Hippocampal formation (tissue), 2 donors: ENCODE measurements at regions not wholly inside any gene's neighbourhood (a gene's known extent, or its start where the extent isn't known, plus 50 kb on each side); places are given as distances from the start of the nearest gene placed in this dataset.

Experiments
- DNase-seq, 2 donors: peaks; one replicate each; lab custom pipeline; 2025; lab: John Stamatoyannopoulos, UW

DNA sequence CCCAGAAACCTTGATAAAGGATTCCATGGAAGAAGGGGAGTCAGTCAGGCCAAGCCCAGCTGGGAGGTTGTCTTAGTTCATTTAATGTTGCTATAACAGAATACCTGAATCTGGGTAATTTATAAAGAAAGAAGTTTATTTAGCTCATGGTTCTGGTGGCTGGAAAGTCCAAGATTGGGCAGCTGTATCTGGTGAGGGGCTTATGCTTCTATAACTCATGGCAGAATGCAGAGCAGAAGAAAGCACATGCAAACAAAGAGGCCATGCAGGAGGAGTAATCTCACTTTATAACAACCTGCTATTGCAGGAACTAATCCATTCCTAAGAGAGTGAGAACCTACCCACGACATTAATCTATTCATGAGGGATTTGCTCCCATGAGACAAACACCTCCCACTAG, 54.2 kb upstream of the ANKRD1 start:
- no peak for DNase-seq

GRCh38 chr10:90977162-90977854, 56.4 kb upstream of the ANKRD1 start:
- no peak for DNase-seq

DNA sequence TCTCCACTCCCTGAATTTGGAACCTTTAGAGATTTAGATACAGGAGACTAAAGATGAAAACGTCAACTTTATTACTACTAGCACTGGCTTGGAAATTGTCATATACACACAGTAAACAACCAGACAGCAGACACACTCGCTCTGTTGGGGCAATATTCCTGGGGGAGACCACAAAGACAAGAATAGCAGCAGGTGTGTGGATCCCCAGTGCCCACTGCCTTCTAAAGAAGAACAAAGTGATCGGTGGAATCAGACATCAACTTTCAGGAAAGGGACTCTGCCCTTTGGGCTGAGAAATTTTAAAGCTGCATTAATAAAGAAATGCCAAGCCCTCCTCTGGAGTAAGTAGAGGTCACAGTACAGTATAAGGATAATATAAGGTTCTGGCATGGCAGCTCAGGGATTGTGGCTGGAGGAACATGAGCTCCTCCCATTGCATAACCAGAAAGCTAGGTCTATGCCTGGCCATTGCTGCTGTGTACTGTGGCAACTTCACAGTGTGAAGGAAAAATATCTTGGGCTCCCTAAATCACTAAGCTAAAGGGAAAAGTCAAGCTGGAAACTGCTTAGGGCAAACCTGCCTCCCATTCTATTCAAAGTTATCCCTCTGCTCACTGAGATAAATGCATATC, 57.1 kb upstream of the ANKRD1 start:
- no peak for DNase-seq

DNA sequence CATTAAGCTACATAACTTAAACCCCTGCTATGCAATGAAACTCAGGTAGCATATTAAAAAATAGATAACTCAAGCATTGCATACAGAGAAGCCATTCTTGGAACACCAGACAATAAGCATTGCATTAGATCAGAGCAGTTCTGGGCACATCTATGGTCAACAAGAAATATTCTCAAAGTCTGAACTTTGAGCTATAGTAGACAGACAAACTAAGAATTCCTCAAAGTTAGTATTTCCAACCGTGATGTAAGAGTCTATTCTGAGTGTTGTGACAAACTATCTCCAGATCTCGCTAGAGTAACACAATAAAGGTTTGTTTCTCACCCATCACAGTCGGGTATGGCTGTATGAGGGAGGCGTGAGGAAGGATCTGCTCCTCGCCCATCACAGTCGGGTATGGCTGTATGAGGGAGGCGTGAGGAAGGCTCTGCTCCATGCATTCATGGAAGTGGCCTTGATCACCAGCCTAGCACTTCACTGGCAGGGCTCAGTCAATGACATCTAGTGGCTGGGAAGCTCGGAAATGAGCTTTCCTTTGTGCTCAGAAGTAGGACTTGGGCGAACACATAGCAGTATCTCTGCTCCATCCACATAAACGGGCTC, 61.6 kb upstream of the ANKRD1 start:
- DNase-seq = no peak

DNA sequence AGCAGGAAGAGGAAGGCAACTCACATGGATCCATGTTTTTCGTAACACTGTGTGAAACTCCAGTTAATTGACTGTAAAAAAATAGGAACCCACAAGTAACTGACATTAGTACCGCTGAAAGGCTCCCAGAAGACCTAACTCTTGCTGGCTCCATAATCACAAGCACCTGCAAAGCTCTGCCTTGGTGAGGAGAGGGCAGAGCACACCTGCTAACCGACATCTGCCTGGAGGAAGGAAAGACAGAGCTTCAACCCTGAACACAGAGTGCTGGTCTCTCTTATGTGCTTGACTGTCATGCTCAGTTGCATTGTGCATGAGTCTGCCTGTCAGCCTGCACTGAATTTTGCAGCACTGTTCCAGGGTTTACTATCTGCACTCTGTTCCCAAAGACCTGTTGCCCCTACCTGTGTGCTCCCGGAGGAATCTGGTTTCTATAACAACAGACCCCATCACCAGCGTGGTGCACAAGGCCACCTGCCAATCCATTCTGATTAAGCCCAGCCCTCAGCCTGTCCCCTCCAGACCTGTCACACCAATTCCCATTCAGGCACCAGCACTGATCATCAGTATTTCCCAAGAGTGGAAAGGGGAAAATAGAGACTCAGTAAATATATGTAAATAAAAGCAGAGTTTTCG, 63.1 kb upstream of the ANKRD1 start:
- no peak for DNase-seq

GRCh38 chr10:90984898-90985297, 64.0 kb upstream of the ANKRD1 start:
- DNase-seq = no peak

GRCh38 chr10:90985321-90985933, 64.5 kb upstream of the ANKRD1 start:
- no peak for DNase-seq

DNA sequence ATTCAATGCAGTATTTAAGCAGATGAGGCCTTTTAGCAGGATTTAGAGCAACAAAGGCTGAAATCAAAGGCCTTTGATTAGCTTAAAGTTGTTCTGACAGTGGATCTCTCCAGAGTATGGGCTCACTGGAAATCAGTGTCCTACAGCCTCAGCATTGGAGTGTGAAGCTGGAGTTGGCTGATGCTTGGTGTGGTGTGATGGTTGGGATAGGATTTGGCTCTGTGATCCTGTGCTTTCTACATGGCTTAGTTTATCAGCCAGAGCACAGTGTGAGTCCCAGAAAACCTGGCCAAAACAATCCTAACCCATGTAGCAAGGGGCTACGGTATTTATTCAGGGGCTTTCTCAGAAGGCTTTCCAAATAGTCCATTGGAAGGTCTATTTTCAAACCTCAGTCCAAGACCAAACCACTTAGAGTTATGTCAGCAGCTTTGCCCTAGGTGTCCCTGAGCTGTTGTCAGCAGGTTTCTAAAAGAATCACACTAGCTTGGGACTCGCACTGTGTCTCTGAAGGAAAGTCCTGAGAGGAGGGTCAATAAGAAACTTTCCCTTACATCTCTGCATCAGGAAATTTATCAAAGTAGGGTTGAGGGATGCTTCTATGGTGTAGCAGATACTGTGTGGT, 65.4 kb upstream of the ANKRD1 start:
- no peak for DNase-seq

GRCh38 chr10:90986870-90987269, 66.0 kb upstream of the ANKRD1 start:
- DNase-seq = no peak

DNA sequence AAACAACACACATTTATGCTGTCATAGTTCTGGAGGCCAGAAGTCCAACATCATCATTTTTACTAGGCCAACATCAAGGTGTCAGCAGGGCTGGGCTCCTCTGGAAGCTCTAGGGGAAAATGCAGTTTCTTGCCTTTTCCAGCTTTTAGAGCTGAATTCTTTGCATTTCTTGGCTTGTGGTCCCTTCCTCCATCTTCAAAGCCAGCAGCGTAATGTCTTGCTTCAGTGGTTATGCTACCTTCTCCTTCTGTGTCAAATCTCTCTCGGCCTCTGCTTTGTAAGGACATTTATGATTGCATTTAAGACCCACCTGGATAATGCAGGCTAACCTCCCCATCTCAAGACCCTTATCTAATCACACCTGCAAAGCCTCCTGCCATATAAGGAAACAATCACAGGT, 66.5 kb upstream of the ANKRD1 start:
- DNase-seq = no peak

- no peak for DNase-seq
Measured at GRCh38 chr10:90988024-90988423, 67.1 kb upstream of the ANKRD1 start.

DNA sequence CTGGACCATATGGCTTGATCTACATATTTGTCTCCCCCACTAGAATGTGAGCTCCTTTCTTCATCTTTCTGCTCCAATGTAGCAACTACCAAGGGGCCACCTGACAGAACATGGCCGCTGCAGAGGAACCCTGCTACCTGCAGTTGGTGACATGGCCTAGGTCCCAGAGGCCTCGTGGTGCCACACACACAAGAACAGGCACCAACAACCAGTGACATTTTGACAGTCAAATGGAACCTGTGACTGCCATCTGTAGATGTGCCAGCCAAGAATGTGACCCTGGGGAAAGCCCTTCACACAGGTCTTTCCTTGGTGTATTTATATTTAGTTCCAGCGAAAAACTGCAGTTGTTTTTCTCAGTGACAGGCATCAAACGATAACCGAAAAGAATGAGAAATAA, 67.9 kb upstream of the ANKRD1 start:
- DNase-seq = no peak

GRCh38 chr10:90989378-90989777, 68.5 kb upstream of the ANKRD1 start:
- no peak for DNase-seq

DNA sequence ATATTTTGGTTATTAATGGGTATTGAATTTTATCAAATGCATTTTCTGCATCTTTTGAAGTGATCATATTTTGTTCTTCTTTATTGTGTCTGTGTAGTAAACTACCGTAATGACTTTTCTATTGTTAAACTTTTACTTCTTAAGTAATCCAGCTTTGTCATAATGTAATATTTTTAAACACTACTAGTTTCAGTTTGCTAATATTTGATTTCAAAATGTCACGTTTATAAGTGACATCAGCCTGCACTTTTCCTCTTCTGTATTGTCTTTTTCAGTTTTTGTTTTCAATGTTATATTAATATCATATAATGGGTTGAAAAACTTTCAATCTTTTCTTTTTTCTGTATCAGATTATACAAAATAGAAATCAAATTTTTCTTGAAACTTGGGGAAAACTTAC, 71.6 kb upstream of the ANKRD1 start:
- no peak for DNase-seq

DNA sequence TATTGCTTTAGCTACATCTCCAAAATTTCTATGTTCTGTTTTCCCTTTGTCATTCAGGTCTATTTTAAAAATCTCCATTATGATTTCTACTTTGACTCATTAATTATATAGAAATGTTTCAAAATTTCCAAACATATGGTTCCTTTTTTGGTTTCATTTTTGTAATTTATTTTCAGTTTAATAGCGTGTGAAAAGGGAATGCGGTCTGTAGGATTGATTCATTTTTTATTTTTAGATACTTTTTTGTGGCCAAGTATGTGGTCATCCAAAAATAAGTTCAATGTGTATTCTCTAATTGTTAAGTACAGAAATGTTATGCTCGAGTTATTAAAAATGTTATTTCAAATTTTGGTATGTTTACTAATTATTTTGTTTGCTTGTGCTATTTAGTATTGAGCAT, 72.5 kb upstream of the ANKRD1 start:
- no peak for DNase-seq

- no peak for DNase-seq
Measured at GRCh38 chr10:90997670-90998069, 76.8 kb upstream of the ANKRD1 start.

DNA sequence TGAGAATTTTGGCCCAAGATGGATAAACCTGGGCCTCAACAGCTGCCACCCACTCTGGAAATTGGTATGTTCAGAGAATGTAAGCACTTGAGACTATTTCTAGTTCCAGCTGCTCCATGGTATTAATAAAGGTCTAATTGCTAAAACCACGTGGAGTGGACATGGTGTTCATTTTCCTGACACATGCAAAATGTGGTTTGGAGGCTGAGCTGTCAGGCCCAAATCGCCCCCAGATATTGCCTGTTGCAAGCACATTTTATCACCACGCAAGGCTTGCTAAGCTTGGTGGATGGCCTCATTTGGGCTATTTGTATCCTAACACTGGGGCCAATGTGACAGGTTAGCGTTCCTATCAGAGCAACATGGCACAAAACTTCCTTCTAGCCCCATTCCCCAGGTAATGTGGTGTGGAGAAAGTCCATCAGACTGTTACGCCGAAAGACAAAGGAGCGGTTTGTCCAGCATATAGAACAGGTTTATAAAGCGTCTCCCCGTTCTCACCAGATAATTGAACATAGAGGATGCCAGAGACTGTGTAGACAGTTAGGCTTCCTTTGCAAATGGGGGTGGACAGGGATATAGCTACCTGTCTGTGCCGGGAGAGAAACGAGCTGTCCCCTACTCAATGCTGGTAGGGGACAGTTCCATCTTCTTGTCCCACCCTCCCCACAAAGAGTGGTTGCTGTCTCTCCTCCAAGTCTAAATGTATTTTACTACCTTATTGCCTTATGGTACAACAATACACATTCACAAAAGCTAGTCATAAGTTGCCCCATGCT, 78.0 kb upstream of the ANKRD1 start:
- no peak for DNase-seq

GRCh38 chr10:90999512-91000172, 78.8 kb upstream of the ANKRD1 start:
- DNase-seq = no peak

DNA sequence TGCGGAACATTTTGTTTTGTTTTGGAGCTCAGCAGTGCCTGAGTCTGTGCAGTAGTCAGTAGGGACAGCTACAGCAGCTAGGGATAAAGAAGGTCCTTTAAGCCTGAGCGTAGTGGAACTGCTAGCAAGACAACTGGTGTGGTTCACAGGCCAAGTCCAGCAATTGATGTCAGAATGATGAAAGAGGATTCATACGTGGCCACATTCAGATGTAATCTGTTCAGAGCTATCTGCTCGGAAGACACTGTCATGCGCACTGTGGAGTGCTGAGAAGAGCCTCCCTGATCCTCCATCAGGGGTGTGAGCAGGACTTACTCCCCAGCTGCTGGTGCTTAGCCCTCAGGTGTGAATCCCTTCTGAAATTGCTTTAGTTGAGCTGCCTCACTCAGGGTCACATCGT, 79.6 kb upstream of the ANKRD1 start:
- DNase-seq = no peak

DNA sequence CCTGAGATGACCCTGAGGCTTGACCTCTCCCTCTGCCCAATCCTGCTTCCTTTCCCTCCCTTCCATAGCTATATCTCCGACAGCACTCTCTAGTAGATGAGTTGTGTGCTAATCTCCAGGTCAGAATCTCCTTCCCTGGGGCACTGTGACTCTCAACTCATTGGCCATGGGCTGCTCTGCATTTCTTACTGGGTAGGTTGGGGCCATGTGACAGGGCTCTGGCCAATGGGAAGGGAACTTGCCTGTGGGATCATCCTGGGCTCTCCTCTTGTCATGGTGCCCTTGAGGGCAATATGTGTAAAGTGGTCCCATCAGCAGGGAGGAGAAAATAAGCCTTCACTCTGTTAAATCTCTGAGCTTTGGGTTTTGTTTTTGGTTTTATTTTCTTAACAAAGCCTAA, 80.1 kb upstream of the ANKRD1 start:
- no peak for DNase-seq

- no peak for DNase-seq
Measured at GRCh38 chr10:91002656-91003055, 81.8 kb upstream of the ANKRD1 start.
